WTC11 (cell line): ENCODE measurements at regions not wholly inside any gene's neighbourhood (a gene's known extent, or its start where the extent isn't known, plus 50 kb on each side); places are given as distances from the start of the nearest gene placed in this dataset.

Experiments
- ATAC-seq: fragments of 200-7000 bp; cut with Tn5 transposase; 2 replicates; pipeline ENCODE4 v1.10.0; 2021; ENCODE audit warnings: mild to moderate bottlenecking, moderate library complexity
- CTCF ChIA-PET: fragments of 300-600 bp; sonication (Branson Sonifier 250); formaldehyde crosslinking; loops from one replicate; lab custom pipeline; 2021; ENCODE audit warnings: antibody characterized with exemption; lab: Charles Lee
- POLR2A ChIA-PET: fragments of 350-600 bp; sonication (Branson Sonifier 250); formaldehyde crosslinking; loops from one replicate; lab custom pipeline; 2021; ENCODE audit warnings: antibody characterized with exemption; lab: Charles Lee
- DNase-seq: peaks from one replicate; pipeline ENCODE4 v3.0.0; 2021; ENCODE audit warnings: low spot score
- H3K27ac Mint-ChIP-seq: 2 replicates; pipeline ENCODE4 v1.8.0; 2021; ENCODE audit warnings: mixed read lengths
- H3K27me3 Mint-ChIP-seq: 2 replicates; pipeline ENCODE4 v1.8.0; 2021; ENCODE audit warnings: low read depth, mild to moderate bottlenecking, moderate library complexity, mixed read lengths
- H3K36me3 Mint-ChIP-seq: 2 replicates; pipeline ENCODE4 v1.8.0; 2021; ENCODE audit warnings: mixed read lengths
- H3K4me1 Mint-ChIP-seq: 2 replicates; pipeline ENCODE4 v1.8.0; 2022; ENCODE audit warnings: mixed read lengths
- H3K4me3 Mint-ChIP-seq: 2 replicates; pipeline ENCODE4 v1.8.0; 2021; ENCODE audit warnings: mild to moderate bottlenecking, moderate library complexity, mixed read lengths
- H3K9me3 Mint-ChIP-seq: 2 replicates; pipeline ENCODE4 v1.8.0; 2021; ENCODE audit warnings: mixed read lengths
- ARID4B ChIP-seq: sonication (generic); formaldehyde crosslinking; IDR thresholded peaks from 2 replicates; pipeline ENCODE4 v1.8.0; 2023; ENCODE audit warnings: missing genetic modification reagents, mild to moderate bottlenecking, borderline replicate concordance
- ATF1 ChIP-seq: sonication (generic); formaldehyde crosslinking; IDR thresholded peaks from 2 replicates; pipeline ENCODE4 v1.8.1; 2023; ENCODE audit warnings: mild to moderate bottlenecking, moderate library complexity, missing genetic modification reagents
- ERG ChIP-seq: fragments of 250-450 bp; sonication (Bioruptor Pico); IDR thresholded peaks from 2 replicates; pipeline ENCODE4 v1.8.0; 2021; ENCODE audit warnings: mild to moderate bottlenecking
- ETV6 ChIP-seq: sonication (generic); formaldehyde crosslinking; IDR thresholded peaks from 2 replicates; pipeline ENCODE4 v1.8.1; 2022; ENCODE audit warnings: mild to moderate bottlenecking, missing genetic modification reagents
- FOXP1 ChIP-seq: sonication (generic); formaldehyde crosslinking; IDR thresholded peaks from 2 replicates; pipeline ENCODE4 v1.8.0; 2022; ENCODE audit warnings: missing genetic modification reagents, mild to moderate bottlenecking, moderate library complexity, borderline replicate concordance
- HMGA2 ChIP-seq: fragments of 250-450 bp; sonication (Bioruptor Pico); IDR thresholded peaks from 2 replicates; pipeline ENCODE4 v1.4.0; 2021; ENCODE audit warnings: mild to moderate bottlenecking, moderate library complexity
- JUN ChIP-seq: sonication (generic); formaldehyde crosslinking; IDR thresholded peaks from 2 replicates; pipeline ENCODE4 v1.8.0; 2023; ENCODE audit warnings: mild to moderate bottlenecking, missing genetic modification reagents
- NFYB ChIP-seq: sonication (generic); formaldehyde crosslinking; conservative IDR thresholded peaks from 2 replicates; pipeline ENCODE4 v1.8.0; 2022; ENCODE audit warnings: low read depth, missing genetic modification reagents
- NR2C2 ChIP-seq: sonication (generic); formaldehyde crosslinking; IDR thresholded peaks from 2 replicates; pipeline ENCODE4 v1.8.0; 2022; ENCODE audit warnings: mild to moderate bottlenecking, missing genetic modification reagents
- OVOL2 ChIP-seq: fragments of 250-450 bp; sonication (Bioruptor Pico); IDR thresholded peaks from 2 replicates; pipeline ENCODE4 v1.9.0; 2021; ENCODE audit warnings: mild to moderate bottlenecking, borderline replicate concordance
- RORB ChIP-seq: fragments of 250-450 bp; sonication (Bioruptor Pico); IDR thresholded peaks from 2 replicates; pipeline ENCODE4 v1.9.0; 2021; ENCODE audit warnings: mild to moderate bottlenecking
- ZNF219 ChIP-seq: sonication (generic); formaldehyde crosslinking; IDR thresholded peaks from 2 replicates; pipeline ENCODE4 v1.8.0; 2023; ENCODE audit warnings: missing genetic modification reagents, mild to moderate bottlenecking, borderline replicate concordance
- ZNF281 ChIP-seq: sonication (generic); formaldehyde crosslinking; IDR thresholded peaks from 2 replicates; pipeline ENCODE4 v1.8.0; 2023; ENCODE audit warnings: mild to moderate bottlenecking, missing genetic modification reagents
- ZNF396 ChIP-seq: fragments of 250-450 bp; sonication (Bioruptor Pico); IDR thresholded peaks from 2 replicates; pipeline ENCODE4 v1.8.0; 2021; ENCODE audit warnings: mild to moderate bottlenecking, moderate library complexity, borderline replicate concordance
- TF ChIP-seq, protein P1 (sequence below): fragments of 250-450 bp; sonication (Bioruptor Pico); conservative IDR thresholded peaks from 2 replicates; pipeline ENCODE4 v1.9.0; 2021; ENCODE audit warnings: mild to moderate bottlenecking

DNA sequence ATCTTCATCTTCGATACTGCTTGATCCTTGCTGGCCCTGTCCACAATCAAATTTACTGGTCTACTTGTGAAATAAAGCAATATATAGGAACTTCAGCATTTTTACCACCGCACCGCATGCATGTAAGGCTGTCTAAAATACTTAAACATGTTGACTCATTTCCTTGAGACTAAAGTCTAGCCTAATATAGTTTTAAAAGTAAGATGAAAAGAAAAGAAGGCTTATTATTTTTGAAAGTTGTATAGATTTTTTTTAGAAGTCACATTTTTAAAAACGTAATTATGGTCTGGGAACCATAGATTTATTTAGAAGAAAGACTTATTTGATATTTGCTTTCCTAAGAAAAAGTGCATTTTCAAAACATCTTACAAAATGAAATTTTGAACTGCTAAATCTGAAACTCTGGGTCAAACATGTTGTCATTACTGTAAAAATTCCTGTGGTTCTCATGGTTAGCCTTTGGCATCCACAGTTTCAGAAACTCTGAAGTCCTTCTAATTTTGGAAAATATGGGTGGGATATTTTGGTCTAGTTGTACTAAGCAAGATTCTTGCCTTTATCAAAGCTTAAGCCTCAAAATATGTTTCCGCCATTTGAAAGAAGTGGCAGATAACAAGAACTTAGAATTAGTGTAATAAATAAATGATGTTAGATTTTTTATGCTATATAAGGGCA is 423.5 kb upstream of the CTSO start:
- no peak for ATAC-seq
- CTCF ChIA-PET, result interaction anchor here (1.0 to 1.9 kb wide), 4 partner anchors 30 to 264 kb away, joined by 3 to 11 read pairs (median 3); no protein-coding TSS in a partner anchor

More for the DNA sequence above, 423.5 kb upstream of the CTSO start:
- no peak overlapping the region for H3K4me3 Mint-ChIP-seq
- H3K27ac Mint-ChIP-seq, result no peak overlapping the region
- POLR2A ChIA-PET, result no interaction called here
- DNase-seq, result no peak
- H3K36me3 Mint-ChIP-seq, result no peaks in the 10 kb centered on the region
- TF ChIP-seq ZNF219 (CRISPR knock-in tag) (no peak), RORB (CRISPR knock-in tag) (no peak), ATF1 (CRISPR knock-in tag) (no peak), JUN (CRISPR knock-in tag) (no peak), ERG (no peak), FOXP1 (CRISPR knock-in tag) (no peak), ZNF396 (CRISPR knock-in tag) (no peak), HMGA2 (CRISPR knock-in tag) (no peak), ARID4B (no peak), ETV6 (no peak), NFYB (CRISPR knock-in tag) (no peak), OVOL2 (CRISPR knock-in tag) (no peak), ZNF281 (no peak), NR2C2 (no peak)
- TF ChIP-seq, protein P1, sequence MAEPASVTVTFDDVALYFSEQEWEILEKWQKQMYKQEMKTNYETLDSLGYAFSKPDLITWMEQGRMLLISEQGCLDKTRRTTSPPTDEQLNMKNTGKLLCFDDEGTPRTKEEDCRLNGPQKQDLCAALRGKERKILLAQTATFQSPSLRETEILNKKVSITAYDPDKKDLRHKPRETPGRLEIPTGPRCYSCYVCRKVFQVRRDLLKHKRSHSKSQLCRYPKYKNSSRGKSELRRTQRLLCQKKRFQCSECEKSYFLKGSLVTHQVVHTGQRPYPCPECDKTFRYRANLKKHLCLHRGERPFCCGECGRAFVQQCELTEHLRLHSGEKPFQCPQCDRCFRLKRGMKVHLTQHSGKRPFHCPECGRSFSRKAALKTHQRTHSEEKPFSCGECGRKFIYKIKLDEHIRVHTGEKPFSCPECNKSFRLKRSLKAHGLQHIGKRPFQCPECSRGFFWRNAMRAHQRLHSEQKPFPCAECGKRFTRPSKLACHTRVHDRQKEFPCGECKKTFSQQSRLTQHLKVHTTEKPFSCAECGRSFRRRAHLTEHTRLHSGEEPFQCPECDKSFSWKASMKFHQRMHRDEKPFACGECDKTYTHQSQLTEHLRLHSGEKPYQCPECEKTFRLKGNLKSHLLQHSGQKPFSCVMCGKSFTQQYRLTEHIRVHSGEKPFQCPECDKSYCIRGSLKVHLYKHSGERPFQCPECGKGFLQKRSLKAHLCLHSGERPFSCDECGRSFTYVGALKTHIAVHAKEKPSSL (CRISPR knock-in tag), result no peak
- peaks cover 17% of the 10 kb centered on the region for H3K4me1 Mint-ChIP-seq
- no peaks in the 10 kb centered on the region for H3K27me3 Mint-ChIP-seq
- H3K9me3 Mint-ChIP-seq, result peaks cover 4% of the 10 kb centered on the region; the same call in 1 of the 2 replicates
